EL (cell line): ENCODE measurements at regions not wholly inside any gene's neighbourhood (a gene's known extent, or its start where the extent isn't known, plus 50 kb on each side); places are given as distances from the start of the nearest gene placed in this dataset.
"Not testable (repeated sequence)": the region's sequence is repeated elsewhere in the genome, so short reads cannot be mapped to it uniquely, and the experiment has no call there.

Experiments used
- DNase-seq: peaks from one replicate; pipeline ENCODE4 v3.0.0-alpha.2; 2016

GRCh38 chr16:54808890-54809289 is 121.8 kb upstream of the IRX5 start:
- no peak for DNase-seq

DNA sequence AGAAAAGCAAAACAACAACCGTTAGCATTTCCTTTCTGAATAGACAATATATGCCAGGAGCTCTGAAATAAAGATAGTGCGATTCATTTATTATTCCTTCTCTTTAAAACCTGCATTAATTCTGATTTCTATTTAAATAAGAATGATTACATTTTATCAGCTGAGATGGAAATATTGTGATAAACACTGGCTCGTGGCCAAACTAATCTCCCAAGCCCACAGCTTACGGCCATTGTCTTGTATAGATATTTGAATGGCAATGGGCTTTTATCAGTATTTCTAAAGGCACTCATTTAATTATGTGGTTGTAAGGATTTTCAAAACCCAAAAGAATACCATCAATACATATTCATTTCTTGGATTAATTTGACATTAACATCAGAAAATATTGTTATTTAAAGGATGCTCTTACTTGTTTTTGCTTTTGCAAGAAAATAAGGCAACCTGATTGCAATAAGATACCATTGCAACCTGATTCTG is 123.7 kb upstream of the IRX5 start:
- DNase-seq, result no peak

DNA sequence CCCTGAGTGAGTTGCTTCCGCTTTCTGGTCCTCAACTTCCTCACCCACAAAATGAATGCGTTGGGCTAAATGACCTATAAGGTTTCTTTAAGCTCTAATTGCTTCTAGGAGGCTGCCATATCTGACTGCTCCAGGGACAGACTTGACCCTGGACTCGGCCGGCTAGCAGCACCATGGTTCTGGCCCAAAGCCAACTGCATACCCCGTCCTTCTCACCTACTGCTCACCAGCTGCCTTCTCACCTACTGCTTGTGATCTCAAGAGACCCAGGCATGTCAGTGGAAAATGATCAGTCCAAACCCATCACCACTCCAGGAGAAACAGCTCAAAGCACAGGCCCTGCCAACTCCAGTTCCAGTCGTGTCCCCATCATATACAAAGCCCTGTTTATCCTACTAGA is 124.3 kb upstream of the IRX5 start:
- DNase-seq, result no peak

- no peak for DNase-seq
Observed at GRCh38 chr16:54805648-54806047, 125.0 kb upstream of the IRX5 start.

DNA sequence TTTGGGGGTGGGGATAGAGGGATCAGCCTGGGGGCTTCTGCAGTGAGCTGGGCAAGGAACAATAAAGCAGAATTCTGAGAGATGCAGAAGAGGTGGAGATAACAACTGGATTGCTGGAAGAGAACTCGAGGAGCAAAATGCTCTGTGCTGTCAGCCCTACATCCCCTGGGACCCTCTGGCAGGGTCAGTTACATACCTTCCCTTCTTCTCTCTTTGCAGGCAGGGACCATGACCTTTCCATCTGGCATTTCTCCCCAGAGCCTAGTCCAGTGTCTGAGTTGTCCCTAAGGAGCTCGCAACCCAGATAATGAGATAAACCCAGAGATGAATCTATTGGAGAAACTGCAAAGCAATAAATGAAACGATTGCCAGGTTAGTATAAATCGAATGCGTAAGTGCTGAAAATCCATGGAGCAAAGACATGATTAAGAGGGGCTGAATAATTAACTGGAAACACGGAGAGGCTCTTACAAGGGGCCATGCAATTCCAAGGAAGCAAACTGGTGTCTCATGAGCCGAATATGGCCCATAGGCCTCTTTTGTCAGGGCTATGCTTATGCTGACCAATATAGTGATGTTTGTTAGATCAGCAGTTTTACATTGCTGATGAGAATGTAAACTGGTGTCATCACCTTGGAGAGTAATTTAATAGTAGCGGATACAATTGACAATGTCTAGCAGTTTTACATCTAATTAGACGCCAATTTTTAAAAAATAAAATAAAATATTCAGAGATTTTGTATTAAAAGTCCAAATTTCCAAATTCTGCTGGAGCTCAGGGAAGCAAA is 129.4 kb upstream of the IRX5 start:
- DNase-seq, result no peak

DNA sequence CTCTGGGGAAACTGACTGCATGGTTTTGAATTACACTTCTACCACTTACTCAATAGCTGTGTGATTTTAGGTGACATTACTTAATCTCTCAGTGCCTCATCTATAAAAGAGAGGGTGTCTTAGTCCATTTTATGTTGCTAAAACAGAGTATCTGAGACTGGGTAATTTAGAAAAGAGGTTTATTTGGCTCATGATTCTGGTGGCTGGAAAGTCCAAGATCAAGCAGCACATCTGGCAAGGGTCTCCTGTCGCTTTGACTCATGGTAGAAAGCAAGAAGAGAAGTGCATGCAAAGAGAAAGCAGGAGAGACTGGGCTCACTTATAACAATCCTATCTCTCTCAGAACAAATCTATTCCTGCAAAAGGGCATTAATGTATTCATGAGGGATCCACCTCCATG is 132.4 kb upstream of the IRX5 start:
- DNase-seq, result no peak

DNA sequence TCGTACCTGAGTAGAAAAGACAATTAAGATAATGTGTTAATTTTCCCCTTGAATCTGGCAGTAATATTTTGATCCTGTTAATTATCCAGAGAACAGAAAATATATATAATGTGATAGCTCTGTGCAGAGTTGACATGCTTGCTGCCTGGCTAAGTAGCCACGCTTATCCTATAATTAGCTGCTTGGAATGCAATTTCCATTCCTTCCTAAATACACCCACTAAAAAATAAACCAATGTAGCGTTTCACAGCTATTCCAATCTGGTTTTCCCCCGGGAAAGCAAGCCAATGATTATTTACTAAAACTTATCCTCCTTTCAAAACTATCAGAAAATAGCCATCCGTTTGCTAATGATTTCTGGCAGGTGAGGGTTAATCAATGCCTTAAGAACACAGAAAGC is 134.5 kb upstream of the IRX5 start:
- no peak for DNase-seq

DNA sequence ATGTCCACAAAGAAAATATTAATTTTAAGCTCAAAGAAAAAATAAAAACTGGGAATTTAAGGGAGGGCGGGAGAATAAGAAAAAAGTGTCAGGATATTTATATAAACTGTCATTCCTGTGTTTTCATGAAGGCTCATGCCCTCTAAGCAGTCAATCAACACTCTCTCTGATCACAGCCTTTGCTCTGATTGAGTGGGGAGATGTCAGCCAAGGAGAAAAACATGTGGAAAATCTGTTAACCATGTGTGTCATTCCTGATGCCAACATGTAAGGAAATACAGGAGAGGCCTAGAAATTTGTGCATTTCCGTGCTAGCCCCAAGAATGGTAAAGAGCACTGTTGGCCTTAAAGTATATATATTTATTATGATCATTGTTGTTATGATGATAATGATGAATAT is 137.9 kb upstream of the IRX5 start:
- DNase-seq, result no peak

DNA sequence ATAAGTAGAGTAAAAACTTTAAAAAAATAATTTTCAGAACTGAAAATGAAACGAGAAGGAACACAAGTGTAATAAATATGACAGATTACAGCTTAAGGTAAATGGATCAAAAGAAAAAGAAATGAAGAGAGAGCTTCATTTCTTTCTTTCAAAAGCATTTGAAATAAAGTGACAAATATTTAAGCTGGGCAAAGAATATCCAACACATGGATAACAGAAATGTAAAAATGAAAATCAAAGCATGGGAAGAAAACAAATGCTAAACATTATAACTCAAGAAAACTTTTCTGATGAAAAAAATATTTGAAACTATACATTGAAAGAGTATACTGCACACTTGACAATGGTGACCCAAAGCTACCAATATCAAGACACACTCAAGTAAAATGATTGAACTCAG is 143.6 kb upstream of the IRX5 start:
- DNase-seq, result no peak

- no peak for DNase-seq
Observed at GRCh38 chr16:54783980-54784379, 146.7 kb upstream of the IRX5 start.

DNA sequence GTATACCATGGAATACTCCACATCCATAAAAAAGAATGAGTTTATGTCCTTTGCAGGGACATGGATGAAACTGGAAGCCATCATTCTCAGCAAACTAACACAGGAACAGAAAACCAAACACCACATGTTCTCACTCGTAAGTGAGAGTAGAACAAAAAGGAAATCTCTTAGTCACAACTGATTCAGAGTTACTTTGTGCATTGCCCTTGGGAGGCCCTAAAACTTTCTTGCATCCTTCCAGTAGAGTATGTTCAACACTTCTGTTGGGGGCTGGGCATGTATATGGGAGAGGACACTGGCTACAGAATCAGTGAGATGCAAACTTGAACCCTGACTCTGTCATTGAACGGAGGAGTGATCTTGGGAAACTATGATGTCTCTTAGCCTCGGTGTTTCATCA is 147.4 kb upstream of the IRX5 start:
- no peak for DNase-seq

- no peak for DNase-seq
Observed at GRCh38 chr16:54780266-54780665, 150.4 kb upstream of the IRX5 start.

DNA sequence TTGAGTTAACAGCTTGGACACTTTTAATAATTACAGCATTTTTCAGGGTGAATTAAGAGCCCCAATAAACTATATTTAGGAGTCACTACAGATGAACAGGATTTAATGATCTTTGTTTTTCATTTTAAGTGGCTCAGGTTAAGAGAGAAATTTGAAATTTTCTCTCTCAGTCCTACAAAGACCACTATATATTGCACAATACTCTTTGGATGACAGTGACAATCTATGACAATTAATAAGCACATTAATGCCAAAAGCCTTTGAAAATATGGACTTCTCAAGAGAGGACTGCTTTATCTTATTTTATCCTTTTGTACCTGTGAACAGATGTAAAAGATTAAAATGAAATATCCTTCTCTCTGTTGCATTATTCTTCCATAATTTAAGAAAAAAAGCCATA is 151.1 kb upstream of the IRX5 start:
- no peak for DNase-seq

DNA sequence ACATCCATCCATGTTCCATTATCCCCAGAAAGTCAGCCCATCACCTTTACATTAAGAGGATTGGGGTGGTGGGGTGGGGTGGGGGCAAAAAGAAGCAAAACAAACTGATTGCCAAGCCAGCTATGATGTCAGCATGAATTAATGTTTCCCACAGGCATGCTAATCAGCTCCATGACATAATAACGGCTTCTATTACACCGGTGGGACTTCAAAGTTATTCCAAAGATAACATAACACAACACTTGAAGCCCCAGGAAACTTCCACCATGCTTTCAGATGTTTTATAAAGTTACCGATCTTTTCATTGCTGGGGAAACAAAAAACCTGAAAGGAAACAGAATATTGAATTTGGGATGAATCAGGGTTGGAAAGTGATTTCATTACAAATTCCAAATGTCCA is 155.9 kb upstream of the IRX5 start:
- no peak for DNase-seq

DNA sequence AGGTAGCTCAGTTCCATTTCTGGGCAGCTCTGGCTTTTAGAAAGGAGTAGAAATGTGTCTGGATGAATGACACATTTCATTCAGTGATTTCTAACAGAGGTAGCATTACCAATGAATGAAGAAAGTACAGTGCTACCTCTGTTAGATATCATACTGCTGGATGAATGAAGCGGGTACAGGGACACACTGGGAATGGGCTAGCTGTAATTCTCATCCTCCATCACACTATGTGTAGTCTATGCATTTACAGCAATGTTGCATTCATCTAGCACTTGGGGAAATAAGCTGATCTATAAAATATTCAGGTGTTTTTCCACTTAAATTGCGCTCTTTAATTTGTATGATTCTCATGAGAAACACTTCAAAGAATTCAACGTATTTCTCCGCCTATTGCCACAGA is 158.3 kb upstream of the IRX5 start:
- no peak for DNase-seq

- no peak for DNase-seq
Observed at GRCh38 chr16:54766355-54766754, 164.3 kb upstream of the IRX5 start.

DNA sequence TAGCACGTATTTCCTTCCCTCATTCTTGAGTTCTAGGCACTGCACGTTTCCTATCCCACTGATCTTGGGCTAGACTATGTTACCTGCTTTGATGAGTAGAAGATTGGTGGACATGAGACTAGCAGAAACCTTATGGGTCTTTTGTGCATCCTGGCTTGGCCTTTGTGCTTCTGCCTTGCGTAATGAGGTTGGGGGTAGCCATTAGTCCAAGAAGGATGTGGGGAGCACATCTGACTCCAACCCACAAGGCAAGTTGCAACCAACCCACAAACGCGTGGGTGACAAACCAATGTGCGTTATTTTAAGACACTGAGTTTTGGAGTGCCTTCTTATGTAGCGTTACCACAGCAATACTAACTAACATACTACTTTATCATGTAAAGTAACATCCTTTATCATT is 180.4 kb upstream of the IRX5 start:
- DNase-seq, result no peak

- no peak for DNase-seq
Observed at GRCh38 chr16:54748611-54749190, 182.0 kb upstream of the IRX5 start.

- no peak for DNase-seq
Observed at GRCh38 chr16:54746596-54746995, 184.1 kb upstream of the IRX5 start.

DNA sequence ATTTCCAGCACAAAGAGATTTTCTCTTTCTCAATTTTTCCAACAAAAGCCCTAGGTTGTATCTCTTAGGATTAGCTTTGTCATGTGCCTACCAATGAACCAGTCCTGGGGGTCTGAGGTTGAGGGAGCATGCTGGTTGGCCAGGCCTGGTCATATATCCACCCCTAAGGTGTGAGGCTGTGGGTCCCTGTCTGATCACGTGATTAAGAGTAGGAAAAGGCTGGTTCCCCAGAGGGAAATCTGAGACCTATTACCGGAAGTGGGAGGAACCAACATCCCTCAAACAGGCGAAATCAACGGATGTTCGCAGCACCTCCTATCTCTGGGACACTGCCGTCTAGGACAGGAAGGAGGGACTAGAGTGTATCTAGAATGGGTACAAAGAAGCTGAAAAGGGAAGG is 185.7 kb upstream of the IRX5 start:
- no peak for DNase-seq

DNA sequence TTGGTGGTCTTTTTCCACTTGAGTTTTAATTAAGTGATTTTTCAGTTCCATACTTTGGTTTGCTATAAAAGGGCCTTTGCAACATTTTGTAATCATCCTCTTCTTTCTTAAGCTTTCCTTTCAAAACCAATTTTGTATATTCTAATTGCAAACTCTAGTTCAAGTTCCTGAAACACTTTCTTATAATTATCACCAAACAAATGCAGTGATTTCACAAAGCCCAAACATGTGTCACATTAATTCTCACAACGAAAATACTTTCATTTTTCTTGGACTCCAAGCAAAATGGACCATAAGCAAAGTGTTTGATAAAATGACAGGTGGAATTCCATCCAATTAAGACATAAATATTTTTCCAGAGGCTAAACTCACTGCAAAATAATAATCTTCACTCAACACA is 188.2 kb upstream of the IRX5 start:
- no peak for DNase-seq

GRCh38 chr16:54739381-54739780 is 191.3 kb upstream of the IRX5 start:
- no peak for DNase-seq

- no peak for DNase-seq
Observed at GRCh38 chr16:54734156-54734555, 196.5 kb upstream of the IRX5 start.

GRCh38 chr16:54727696-54728095 is 203.0 kb upstream of the IRX5 start:
- DNase-seq, result not testable (repeated sequence)

DNA sequence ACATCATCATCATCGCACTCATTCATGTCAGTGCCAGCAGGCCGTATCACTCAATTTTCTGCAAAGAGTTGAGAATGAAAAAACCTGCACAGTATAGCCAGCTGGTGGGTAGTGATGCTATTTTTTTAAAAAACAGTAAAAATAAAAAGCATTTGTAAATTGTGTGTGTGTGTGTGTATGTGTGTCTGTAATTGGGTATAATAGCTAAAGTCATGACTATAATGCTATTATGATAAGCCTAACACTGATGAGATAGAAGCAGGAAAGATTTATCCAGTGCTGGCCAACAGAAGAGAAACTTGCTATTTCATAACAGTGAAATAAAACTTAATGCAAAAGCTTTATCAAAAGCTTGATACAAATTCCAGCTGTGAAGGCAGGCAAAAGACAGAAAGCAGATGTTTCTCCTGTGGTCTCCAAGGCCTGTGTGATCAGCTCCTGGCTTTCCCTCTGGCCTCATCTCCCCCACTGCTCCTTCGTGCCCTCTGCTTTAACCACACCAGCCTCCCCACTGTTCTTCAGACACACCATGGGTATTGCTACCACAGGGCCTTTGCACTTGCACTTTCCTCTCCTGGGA is 206.2 kb upstream of the IRX5 start:
- no peak for DNase-seq
